ENCODE measurements at regions not wholly inside any gene's neighbourhood (a gene's known extent, or its start where the extent isn't known, plus 50 kb on each side); places are given as distances from the start of the nearest gene placed in this dataset.
A peak's percentile ranks its signal among the peaks of the same experiment; 100 is the strongest.

- no peaks in the 10 kb centered on the region for H3K4me1 ChIP-seq
- H3K27me3 ChIP-seq: peaks cover 0 to 10% (median 0%) of the 10 kb centered on the region in 9 donors
- no peaks in the 10 kb centered on the region for H3K36me3 ChIP-seq
- DNase-seq: peak in 2 of 5 donors; percentile 6 to 40
- no peak overlapping the region for H3K4me3 ChIP-seq
- H3K9me3 ChIP-seq: peaks cover 0 to 60% (median 2%) of the 10 kb centered on the region in 12 donors
- intact Hi-C loops (cut with DNase I): no loop called here
- WGBS, 4 donors: 53 to 57% (median 55%) methylated on average over 14 of the region's 14 CpGs
- no peak for TF ChIP-seq POLR2A (IDR thresholded peaks at IDR 0.05)
- no peak for TF ChIP-seq CTCF (IDR thresholded peaks at IDR 0.05)
- ATAC-seq: no peak
- no peak overlapping the region for H3K27ac ChIP-seq
These were observed 366.5 kb downstream of the ALG10 start for GRCh38 chr12:34388636-34389377.

GRCh38 chr12:34389378-34390170 lies 367.3 kb downstream of the ALG10 start:
- H3K36me3 ChIP-seq: no peaks in the 10 kb centered on the region
- WGBS, 4 donors: 60 to 66% (median 63%) methylated on average over 23 to 26 of the region's 26 CpGs
- peaks cover 0 to 52% (median 2%) of the 10 kb centered on the region in 12 donors for H3K9me3 ChIP-seq
- TF ChIP-seq POLR2A (IDR thresholded peaks at IDR 0.05) (no peak), CTCF (IDR thresholded peaks at IDR 0.05) (no peak)
- intact Hi-C loops (cut with DNase I): no loop called here
- no peaks in the 10 kb centered on the region for H3K4me1 ChIP-seq
- peaks cover 0 to 10% (median 0%) of the 10 kb centered on the region in 9 donors for H3K27me3 ChIP-seq
- H3K4me3 ChIP-seq: no peak overlapping the region
- DNase-seq (peak in 2 of 5 donors; percentile 9 to 44), ATAC-seq (no peak)
- no peak overlapping the region for H3K27ac ChIP-seq

GRCh38 chr12:34390171-34390841 lies 368.0 kb downstream of the ALG10 start:
- DNase-seq (peak in 3 of 5 donors; percentile 11 to 27 (median 18)), ATAC-seq (no peak)
- intact Hi-C loops (cut with DNase I): no loop called here
- Histone ChIP-seq H3K9me3 (peaks cover 0 to 46% (median 2%) of the 10 kb centered on the region in 12 donors), H3K4me3 (no peak overlapping the region), H3K4me1 (no peaks in the 10 kb centered on the region), H3K27ac (no peak overlapping the region), H3K27me3 (peaks cover 0 to 10% (median 0%) of the 10 kb centered on the region in 9 donors), H3K36me3 (no peaks in the 10 kb centered on the region)
- TF ChIP-seq POLR2A (IDR thresholded peaks at IDR 0.05) (no peak), CTCF (IDR thresholded peaks at IDR 0.05) (no peak)
- 67 to 77% (median 69%) methylated on average over 16 to 17 of the region's 17 CpGs for WGBS, 4 donors
